ENCODE measurements at regions not wholly inside any gene's neighbourhood (a gene's known extent, or its start where the extent isn't known, plus 50 kb on each side); places are given as distances from the start of the nearest gene placed in this dataset.
"Not testable (repeated sequence)": the region's sequence is repeated elsewhere in the genome, so short reads cannot be mapped to it uniquely, and the experiment has no call there.

DNA sequence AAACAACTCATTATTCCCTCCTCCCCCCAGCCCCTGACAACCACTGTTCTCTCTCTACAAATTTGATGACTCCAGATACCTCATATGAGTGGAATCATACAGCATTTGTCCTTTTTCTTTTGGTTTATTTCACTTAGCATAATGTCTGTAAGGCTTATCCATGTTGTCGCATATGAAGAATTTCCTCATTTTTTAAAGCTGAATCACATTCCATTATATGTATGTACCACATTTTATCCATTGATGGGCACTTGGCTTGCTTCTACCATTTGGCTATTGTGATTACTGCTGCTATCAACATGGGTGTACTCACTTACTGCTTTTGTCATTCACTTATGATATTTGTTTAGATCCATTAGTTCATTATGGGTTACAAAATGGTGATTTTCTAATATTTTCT, 112.8 kb downstream of the BUB3 start:
- intact Hi-C loops (cut with DNase I), result no loop called here
- no peak for ATAC-seq
- DNase-seq (ENCODE audit: low spot score), result no peak

- intact Hi-C loops (cut with DNase I), result no loop called here
- ATAC-seq, result no peak
- no peak for DNase-seq (ENCODE audit: low spot score)
These were observed 114.9 kb downstream of the BUB3 start for GRCh38 chr10:123269017-123269552.

- DNase-seq (ENCODE audit: low spot score), result no peak
- ATAC-seq, result no peak
- intact Hi-C loops (cut with DNase I), result no loop called here
These were observed 115.5 kb downstream of the BUB3 start for GRCh38 chr10:123269675-123270074.

GRCh38 chr10:123270221-123270620, 116.0 kb downstream of the BUB3 start:
- no peak for DNase-seq (ENCODE audit: low spot score)

DNA sequence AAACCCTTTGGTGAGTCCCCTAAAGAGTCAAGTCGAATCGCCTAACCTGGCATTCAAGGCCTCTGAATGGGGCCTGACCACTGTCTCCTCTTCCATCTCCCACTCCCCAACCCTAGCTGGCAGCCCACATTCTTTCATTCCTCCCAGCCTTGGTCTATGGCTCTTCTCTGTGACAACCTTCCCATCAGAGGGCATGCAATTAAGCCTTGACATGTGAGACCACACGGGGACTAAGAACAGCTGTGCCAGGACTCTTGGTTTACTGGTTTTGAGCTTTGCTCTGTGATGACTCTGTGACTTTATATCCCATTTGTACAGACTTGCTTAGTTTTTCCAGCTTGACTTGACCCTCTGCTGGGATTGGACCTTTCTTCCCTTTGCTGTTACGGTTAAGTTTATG, 116.6 kb downstream of the BUB3 start:
- DNase-seq (ENCODE audit: low spot score) (no peak), ATAC-seq (no peak)
- intact Hi-C loops (cut with DNase I), result no loop called here

More at GRCh38 chr10:123270221-123270620, 116.0 kb downstream of the BUB3 start:
- no peak for ATAC-seq
- intact Hi-C loops (cut with DNase I), result no loop called here

GRCh38 chr10:123272171-123272570, 118.0 kb downstream of the BUB3 start:
- ATAC-seq, result no peak
- intact Hi-C loops (cut with DNase I), result no loop called here
- no peak for DNase-seq (ENCODE audit: low spot score)

DNA sequence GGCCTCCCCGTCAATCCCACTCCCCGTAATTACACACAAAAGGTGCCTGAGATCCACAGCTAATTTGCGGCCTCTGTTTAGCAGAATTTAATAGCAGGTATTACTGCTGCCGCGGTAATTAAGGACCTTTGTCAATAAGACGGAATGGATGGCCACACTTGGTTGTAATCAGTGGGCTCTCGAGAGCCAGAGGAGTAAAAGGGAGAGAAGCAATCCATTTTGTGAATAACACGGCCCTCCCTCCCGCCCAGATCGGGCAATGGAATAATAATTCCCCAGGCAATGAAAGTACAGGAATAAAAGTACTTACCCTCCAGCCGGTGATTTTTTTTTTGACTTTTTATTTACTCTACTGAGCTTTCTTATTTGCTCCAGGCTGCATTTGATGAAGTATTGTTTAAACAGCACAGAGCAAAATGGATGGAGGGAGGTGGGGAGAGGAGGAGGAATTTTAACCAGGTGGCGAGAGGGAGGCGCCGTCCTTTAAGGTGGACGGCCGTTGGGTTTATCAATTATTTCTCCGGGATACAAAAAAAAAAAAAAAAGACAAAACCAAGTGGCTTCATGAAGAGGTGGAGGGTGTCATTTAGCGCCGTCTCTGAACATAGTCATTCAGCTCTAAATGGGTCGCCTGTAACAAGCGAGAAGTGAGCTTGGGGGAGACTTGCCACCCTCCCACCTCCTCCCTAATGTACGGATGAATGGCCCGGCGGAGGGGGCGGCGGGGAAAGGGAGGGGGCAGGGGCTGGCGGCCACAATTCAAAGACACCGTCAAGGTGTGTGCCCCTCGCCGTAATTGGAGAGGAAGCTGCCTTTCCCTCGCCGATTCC, 120.3 kb downstream of the BUB3 start:
- ATAC-seq (no peak), DNase-seq (ENCODE audit: low spot score) (no peak)
- intact Hi-C loops (cut with DNase I), result no loop called here

- ATAC-seq (no peak), DNase-seq (ENCODE audit: low spot score) (no peak)
- intact Hi-C loops (cut with DNase I), result no loop called here
These were observed 120.9 kb downstream of the BUB3 start for GRCh38 chr10:123275136-123275564.

- intact Hi-C loops (cut with DNase I), result no loop called here
- ATAC-seq (no peak), DNase-seq (ENCODE audit: low spot score) (no peak)
These were observed 124.2 kb downstream of the BUB3 start for GRCh38 chr10:123278445-123278844.

DNA sequence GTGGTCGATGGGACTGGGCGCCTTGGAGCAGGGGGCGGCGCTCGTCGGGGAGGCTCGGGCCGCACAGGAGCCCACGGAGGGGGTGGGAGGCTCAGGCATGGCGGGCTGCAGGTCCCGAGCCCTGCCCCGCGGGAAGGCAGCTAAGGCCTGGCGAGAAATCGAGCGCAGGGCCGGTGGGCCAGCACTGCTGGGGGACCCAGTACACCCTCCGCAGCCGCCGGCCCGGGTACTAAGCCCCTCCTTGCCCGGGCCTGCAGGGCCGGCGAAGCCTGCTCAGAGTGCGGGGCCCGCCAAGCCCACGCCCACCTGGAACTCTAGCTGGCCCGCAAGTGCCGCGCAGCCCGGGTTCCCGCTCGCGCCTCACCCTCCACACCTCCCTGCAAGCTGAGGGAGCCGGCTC, 129.2 kb downstream of the BUB3 start:
- ATAC-seq; DNase-seq (ENCODE audit: low spot score); intact Hi-C loops (cut with DNase I): not testable (repeated sequence)

- no peak for DNase-seq (ENCODE audit: low spot score)
- intact Hi-C loops (cut with DNase I), result no loop called here
- no peak for ATAC-seq
These were observed 129.8 kb downstream of the BUB3 start for GRCh38 chr10:123284022-123284421.

DNA sequence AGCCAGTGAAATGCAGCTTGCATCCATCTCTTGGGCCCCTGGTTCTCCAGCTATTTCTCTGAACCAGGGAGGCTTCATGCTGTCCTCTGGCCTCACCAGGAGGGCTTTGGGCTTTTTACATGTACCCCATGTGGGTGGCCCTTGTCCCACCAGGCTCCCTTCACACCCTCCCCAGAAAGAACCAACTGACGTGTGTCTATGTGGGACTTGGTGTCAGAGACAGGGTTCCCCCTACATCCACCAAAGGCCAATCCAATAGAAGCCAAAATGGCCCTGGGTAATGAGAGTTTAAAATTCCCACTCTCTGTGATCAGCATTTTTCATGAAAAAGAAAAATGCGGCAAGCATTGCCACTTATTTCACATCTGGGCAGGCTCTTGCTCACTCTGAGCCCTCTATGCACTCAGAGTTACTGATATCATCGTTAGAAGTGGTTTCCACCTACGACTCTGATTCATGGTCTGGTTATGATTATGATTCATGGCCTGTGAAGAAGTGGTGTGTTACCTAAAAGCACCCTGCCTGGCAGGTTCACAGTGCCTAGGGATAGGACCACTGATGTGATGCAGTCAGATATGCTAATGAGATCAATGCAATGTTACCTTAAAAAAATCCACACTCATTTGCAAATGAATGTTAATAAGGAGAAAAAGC, 133.5 kb downstream of the BUB3 start:
- intact Hi-C loops (cut with DNase I), result no loop called here
- ATAC-seq (no peak), DNase-seq (ENCODE audit: low spot score) (no peak)

- no peak for ATAC-seq
- intact Hi-C loops (cut with DNase I), result no loop called here
- no peak for DNase-seq (ENCODE audit: low spot score)
These were observed 135.2 kb downstream of the BUB3 start for GRCh38 chr10:123289432-123289831.

DNA sequence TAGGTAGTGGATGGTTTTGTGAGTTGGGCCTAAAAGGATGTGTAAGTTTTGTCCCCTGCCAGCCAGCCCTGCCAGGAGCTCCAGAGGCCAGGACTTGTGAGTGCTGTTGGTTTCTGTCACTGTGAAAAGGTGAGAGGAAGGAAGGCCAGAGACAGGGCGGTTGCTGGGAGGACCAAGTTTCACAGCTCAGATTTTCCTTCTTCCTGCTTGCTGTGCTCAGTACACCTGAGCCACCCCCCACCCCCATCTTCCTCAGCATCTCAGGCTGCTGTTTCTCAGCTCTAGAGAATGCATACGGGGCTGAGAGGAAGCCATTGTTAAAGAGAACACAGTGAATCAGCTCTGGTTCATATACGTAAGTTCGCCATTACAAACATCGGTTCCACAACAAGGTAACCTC, 139.9 kb downstream of the BUB3 start:
- no peak for ATAC-seq
- no peak for DNase-seq (ENCODE audit: low spot score)
- intact Hi-C loops (cut with DNase I), result no loop called here

GRCh38 chr10:123294886-123295285, 140.7 kb downstream of the BUB3 start:
- intact Hi-C loops (cut with DNase I), result no loop called here
- DNase-seq (ENCODE audit: low spot score), result no peak

DNA sequence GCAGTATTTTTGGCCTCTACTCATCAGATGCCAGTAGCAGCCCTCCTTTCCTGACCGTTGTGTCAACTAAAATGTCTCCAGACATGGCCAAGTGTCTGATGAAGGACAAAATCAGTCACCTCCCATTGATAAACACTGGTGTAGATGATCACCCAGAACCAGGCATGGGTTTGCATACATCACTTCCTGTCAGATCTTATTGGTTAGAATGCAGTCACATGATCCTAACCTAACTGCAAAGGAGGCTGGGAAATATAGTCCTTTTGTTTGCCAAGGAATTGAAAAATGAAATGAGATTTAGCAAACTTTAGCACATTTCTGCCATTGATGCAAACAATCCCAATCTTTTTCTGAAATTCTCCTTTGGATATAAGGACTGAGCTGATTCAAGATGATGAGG, 141.4 kb downstream of the BUB3 start:
- intact Hi-C loops (cut with DNase I), result no loop called here
- DNase-seq (ENCODE audit: low spot score) (no peak), ATAC-seq (no peak)

More at GRCh38 chr10:123294886-123295285, 140.7 kb downstream of the BUB3 start:
- no peak for ATAC-seq

DNA sequence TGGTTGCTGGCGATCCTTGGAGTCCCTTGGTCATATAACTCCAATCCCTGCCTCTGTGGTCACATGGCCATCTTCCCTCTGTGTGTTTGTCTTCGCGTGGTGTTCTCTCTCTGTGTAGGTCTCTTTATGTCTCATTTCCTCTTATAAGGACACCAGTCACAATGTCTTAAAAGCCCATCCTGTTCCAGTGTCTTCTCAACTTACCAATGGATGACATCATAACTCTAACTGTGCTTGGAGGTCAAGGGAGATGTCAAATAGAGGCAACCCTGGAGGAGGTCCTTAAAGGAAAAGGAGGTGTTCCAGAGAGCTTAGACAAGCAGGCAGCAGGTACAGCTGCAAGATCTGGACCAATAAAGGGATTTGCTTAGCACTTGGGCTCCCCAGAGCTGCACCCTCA, 143.0 kb downstream of the BUB3 start:
- ATAC-seq (no peak), DNase-seq (ENCODE audit: low spot score) (no peak)
- intact Hi-C loops (cut with DNase I), result no loop called here

GRCh38 chr10:123298583-123298982, 144.4 kb downstream of the BUB3 start:
- ATAC-seq, result no peak
- DNase-seq (ENCODE audit: low spot score), result no peak
- intact Hi-C loops (cut with DNase I), result no loop called here

DNA sequence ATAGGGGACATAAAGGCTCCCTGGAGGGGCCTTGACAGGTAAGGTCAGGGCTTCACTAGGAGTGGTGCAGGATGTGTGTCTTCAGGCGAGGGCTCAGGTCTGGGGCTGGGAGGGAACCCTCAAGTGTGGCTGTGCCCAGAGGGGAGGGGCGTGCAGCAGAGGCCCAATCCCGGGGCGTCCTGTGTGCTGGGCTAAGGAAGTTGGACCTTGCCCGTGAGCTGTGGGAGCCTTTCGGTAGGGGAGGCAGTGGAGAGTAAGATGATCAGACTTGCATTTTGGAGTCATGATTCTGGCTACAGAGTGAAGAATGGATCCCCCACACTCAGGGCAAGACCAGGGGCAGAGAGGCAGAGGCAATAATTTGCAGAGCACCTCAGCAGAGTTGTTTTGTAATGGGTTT, 145.4 kb downstream of the BUB3 start:
- no peak for DNase-seq (ENCODE audit: low spot score)
- no peak for ATAC-seq
- intact Hi-C loops (cut with DNase I), result no loop called here

GRCh38 chr10:123301077-123301857, 147.1 kb downstream of the BUB3 start:
- DNase-seq (ENCODE audit: low spot score) (no peak), ATAC-seq (no peak)
- intact Hi-C loops (cut with DNase I), result no loop called here

Data from sciatic nerve (tissue), 2 donors.